Skin of body (tissue), 1 donor: ENCODE measurements at regions not wholly inside any gene's neighbourhood (a gene's known extent, or its start where the extent isn't known, plus 50 kb on each side); places are given as distances from the start of the nearest gene placed in this dataset.
A peak's percentile ranks its signal among the peaks of the same experiment; 100 is the strongest.

Experiments used
- DNase-seq: peaks from one replicate; lab custom pipeline; 2025; lab: John Stamatoyannopoulos, UW

DNA sequence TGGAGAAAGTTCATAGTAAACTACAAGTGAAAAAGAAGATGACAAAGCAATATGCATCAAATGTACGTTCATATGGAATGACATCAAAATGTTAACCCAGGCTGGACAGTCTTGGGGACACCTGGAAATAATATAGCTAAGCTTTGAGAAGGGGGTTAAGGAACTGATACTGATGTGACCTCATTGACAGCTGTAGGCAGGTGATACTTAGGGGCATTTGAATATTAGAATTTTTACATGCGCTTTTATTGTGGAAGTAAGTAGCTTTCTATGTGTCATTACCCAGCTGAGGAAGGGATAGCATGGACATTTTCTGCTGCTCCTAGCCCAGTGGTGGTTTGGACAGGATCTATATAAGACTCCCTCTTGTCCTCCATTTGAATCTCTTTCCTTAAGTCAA is 299.7 kb downstream of the CWC27 start:
- no peak for DNase-seq

DNA sequence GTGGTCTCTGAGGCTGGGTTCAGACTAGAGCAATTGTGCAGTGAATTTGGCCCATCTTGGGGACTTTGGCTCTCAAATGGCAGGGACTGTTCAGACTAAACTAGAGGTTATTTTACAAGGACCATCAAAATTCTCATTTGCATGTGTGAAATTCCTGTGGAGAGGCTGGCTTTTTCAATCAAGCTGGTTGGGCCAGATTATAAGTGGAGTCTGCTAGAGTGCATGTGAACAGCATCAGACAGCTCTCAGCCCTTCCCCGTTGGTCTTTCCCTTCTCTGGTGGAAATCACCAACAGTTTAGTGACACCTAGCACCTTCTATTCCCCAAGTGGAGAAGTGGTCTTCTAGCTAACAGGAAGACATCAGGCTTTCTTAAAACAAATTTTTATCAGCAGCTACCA is 301.3 kb downstream of the CWC27 start:
- no peak for DNase-seq

DNA sequence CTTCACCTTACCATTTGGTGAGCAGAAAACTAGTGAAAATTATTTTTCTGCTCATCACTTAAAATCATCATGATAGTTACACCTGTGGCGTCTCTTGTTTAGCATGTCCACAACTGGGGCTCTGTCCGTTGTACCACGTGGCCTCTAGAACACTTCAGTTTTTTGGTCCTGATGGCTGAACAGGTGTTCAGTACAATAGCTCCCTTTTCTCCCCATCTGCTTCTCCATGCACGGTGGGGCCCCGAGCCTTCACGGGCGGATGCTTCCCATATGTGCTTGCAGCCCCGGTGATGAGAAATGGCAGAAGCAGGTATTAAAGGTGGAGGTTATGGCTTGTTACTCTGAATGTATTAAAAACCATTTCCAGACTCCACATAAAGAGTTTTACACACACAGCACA is 304.1 kb downstream of the CWC27 start:
- DNase-seq: no peak

DNA sequence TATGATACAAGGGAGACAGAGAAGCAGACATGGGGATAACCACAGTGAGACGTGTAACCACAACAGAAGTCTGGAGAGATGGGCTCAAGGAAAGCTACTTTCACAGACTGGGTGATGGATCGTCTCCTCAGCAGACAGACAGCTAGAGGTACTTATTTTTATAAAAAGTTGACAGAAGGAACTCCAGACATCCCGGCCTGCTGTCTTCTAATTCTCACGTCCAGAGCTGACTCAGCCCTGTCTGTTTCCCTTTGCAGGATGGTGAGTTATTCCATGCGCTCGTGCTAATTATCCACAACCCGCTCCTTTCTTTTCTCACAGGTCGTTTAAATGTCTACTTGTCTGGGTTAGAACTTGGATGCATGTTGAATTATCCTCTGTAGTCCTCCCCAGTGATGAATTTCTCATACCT is 304.5 kb downstream of the CWC27 start:
- no peak for DNase-seq

DNA sequence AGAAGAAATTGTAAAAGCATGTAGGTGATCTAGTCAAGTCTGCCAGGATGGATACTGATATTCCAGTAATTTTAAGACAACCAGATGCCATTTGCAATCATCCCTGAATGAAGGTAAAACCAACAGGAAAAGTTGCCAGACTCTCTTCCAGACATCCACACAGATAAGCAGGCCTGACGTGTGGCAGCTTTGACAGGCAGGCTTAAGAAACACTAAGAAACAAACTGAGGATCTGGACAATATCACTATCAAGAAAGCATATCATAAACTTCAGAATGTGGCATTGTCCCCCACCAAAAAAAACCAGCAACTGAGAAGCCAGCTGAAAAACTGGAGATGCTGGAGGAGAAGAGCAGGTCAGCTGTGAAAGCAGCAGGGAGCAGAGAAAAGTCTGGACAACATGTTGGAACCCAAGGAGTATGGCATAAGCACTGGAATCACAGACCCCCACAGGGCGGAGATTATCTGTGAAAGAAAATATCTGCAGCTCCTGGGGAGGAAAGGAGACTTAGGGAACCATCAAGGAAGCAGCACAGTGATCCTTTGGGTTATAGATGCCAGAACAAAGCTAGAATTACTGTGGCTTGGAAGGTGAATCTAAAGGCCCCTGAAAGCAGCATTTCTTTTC is 307.0 kb downstream of the CWC27 start:
- no peak for DNase-seq

DNA sequence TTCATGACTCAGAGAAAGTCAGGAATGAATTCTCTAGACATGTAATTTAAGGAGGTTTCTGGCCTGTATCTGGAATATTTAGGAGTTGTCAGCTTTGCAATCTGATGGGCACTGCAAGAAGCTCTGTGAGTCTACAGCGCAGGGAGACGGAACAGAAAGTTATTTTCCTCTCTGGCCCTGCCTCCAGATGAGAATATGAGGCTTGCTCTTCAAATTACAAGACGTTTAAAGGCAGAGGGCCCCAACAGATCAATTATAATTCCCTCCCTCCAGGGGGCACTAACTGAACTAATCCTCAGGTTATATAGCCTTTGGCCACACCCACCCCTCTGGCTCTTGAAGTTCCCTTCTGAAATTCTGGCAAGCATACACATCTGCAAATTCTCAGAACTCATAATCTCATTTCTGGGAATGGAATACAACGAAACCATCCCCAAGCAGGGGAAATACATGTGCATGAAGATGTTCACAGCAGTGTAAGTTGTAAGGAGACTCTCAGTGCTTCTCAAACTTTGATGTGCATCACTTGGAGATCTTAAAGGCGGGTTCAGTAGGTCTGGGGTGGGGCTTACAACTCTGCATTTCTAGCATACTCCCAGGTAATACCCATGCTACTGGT is 307.6 kb downstream of the CWC27 start:
- peak; percentile 4 for DNase-seq

DNA sequence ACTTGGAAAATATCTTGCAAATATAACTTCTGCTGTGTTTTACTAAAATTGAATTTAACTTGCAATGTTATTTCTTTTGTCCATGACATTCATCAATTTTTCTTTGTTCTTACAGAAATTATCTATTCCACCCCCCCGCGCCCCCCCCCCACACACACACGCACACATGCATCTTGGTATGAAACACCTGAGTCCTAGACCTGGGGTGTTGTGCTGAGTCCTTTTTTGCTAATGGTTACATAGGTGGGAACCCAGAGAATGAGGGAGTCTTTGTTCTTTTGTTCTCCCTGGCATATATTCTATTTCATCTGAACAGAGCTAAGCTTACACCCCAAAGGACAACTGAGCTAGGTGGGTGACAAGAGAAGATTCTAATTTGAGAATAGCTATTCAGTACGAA is 308.9 kb downstream of the CWC27 start:
- DNase-seq: no peak

DNA sequence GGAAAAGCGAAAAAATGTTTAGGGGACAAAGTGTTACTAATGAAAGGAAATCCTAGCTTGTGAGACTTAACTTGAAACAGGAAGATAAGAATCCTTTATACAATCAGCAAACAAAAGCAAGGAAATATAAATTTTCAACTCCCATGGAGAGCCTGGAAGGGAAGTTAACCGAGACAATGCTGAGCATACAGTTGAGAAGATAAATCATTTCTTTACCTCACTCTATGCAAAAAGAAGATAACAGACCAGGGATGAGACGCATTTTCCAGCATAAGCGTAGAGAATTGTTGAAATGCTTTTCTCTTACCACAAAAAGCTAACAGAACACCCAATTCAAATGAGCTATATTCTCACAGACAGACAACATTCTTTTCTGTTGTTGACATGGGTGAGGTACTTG is 309.6 kb downstream of the CWC27 start:
- no peak for DNase-seq

DNA sequence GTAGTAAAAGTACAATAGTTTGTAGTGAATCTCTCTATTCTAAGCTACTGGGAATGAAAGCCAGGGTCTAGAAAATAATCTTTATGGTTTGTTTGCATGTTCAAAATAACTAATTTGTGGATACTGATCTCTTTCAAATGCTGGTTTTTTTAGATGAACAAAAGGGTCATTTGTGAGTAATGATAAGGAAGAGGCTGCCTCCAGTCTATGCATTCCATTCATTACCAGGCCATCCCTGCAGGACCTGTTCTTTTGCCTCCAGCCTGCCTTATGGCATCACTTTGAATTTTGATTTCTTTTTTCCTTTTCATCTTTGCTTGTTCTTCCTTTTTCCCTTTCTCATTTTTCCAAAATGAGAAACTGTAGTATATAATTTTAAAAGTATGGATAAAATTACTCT is 312.3 kb downstream of the CWC27 start:
- DNase-seq: no peak

DNA sequence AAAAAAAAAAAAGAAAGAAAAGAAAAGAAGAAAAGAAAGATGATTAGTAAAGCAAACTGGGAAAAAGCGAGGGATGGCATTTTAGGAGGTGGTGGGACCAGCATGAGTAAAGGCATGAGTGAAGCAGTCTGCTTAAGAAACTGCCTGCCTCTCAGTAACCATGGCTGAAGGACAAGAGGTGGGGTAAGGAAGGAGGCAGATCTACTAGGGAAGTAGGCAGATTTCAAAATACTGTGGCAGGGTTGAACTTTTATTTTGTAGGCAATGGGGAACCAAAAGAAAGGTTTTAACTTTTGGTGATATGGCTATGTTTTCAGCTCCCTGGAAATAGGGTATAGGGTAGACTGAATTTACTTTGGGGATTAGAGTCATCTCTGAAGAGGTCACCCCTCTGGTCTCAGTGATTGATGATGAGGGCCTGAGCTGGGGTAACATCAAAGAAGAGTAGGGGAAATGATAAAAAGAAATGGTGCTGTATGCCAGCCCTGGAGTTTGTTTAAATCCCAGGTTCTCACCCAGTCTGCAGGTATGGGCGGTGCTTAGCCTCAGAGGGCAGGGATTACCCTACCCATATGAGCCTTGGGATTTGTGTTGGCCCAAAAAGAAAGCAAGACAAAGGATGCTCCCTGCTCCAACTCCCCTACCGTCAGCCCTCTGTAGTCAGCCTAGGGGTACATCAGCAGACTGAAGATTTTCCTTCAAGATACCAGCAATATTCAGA is 316.2 kb downstream of the CWC27 start:
- no peak for DNase-seq

DNA sequence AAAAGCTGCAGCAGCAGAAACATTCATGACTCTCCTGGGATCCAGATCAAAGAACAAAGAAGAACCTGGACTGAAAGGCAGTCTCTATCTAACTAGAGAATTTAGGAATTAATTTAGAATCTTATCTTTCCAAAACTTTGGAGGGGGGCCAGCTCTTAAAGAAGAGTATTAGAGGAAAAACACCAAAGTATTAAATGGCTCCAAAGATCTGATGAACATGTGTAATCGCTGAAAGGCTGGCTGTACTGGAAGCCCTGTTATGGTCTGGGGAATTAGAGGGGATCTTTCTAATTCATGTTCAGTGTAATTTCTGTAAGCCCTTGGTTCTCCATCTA is 316.8 kb downstream of the CWC27 start:
- no peak for DNase-seq

DNA sequence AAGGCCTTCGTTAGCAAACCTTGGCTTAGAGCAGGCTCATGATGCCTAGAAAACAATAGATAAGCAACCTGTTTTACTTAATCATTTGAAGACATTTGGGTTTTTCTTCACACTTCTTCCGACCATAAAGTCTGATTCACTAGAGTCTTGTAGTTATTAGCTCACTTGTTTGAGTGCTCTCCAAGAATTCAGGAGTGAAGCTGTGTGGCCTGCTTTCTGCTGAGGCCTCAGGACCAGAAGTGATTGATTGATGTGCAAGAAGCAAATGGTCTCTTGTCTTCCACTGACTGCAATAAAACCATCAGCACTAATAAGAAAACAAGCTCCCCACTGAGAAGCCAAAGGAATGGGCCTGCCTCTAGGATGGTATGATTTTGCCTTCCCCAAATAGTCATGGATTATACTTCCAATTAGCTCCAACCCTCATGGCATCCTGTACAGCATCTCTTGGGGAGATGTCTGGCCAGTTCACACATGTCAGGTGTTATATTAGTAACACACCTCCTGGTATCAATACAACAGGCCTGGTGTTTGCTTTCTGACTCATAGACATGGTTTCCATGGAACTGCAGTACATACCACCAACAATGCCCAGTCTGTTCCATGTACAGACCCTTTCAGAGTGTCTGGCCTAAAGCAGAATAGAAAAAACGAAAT is 317.6 kb downstream of the CWC27 start:
- DNase-seq: no peak

DNA sequence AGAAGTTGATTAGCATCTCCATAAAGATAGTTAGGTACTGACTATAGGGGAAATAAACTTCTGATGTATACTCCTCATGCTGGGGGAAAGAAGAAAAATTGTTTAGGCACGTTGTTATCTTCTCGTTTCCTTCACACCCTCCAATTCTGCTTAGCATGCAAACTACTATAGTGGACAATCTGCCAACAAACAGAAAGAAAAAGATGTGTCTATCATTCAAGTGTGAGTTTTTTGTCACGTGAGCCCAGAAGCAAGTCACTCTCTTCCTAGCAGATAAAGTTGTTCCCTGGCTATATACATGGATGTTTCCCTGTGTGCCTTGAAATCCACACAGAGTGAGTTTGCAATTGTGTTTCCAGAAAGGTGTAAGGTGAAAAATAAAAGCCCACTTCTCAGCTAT is 318.4 kb downstream of the CWC27 start:
- DNase-seq: no peak

DNA sequence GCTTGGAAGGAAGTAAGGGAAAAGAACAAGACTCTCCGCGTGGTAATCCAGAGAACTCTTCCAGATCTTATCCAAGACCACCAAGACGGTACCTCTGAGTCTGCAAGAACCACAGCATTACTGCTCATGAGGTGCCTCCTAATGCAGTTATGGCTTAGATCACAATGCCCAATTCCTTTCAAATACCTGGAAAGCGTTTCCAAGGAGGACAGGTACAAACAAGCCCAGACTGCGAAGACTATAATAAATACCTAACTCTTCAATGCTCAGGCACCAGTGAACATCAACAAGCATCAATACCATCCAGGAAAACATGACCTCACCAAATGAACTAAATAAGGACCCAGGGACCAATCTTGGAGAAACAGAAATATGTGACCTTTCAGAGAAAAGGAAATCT is 325.5 kb downstream of the CWC27 start:
- no peak for DNase-seq

DNA sequence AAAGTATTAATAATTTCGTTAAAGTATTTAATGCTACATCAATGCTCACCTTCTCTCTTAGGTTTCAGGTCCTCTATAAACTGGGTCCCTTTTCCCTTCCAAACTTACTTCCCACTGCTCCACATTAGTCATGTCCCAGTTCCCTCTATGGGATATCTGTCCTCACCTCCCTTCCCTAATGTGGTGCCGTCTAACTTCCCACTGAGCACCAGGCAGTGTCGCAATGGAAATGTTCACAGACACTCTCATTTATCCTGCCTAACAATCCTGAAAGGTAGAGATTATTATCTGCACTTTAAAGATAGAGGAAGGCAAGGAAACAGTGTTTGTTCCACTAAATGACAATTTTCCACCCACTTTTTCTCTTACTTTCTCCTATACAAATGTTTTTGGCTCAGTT is 329.7 kb downstream of the CWC27 start:
- DNase-seq: no peak
